ENCODE measurements at regions not wholly inside any gene's neighbourhood (a gene's known extent, or its start where the extent isn't known, plus 50 kb on each side); places are given as distances from the start of the nearest gene placed in this dataset.

DNA sequence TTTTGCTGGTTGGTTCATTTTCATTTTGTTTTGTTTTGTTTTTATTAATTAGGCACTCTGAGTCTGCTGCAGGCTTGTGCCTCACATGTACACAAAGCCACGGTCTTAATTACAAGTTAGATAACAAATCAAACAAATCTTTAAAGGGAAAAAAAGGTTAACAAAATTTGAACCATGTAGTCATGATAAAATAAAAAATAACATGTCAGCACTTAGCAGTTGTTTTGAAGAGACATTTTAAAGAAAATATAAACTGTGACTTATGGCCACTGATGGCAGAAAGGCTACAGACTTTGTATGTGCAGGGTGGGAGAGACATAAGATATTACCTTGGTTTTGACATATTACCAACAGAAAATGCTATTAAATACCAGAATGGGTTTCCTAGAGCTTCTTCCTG is 1035.4 kb downstream of the TUSC7 start:
- WGBS: 50% methylated on average over 1 of the region's 1 CpG
- Histone ChIP-seq H3K27me3 (replicated peaks; ENCODE audit: insufficient read depth) (no peaks in the 10 kb centered on the region), H3K36me3 (no peaks in the 10 kb centered on the region), H3K4me1 (replicated peaks) (no peaks in the 10 kb centered on the region), H3K4me3 (no peak overlapping the region), H3K27ac (no peak overlapping the region), H3K9me3 (no peaks in the 10 kb centered on the region)
- intact Hi-C loops (cut with DNase I): no loop called here
- no peak for DNase-seq (ENCODE audit: low spot score)
- TF ChIP-seq POLR2A (IDR thresholded peaks at IDR 0.05) (no peak), POLR2AphosphoS5 (IDR thresholded peaks at IDR 0.05) (no peak)
- TF ChIP-seq, protein P1, sequence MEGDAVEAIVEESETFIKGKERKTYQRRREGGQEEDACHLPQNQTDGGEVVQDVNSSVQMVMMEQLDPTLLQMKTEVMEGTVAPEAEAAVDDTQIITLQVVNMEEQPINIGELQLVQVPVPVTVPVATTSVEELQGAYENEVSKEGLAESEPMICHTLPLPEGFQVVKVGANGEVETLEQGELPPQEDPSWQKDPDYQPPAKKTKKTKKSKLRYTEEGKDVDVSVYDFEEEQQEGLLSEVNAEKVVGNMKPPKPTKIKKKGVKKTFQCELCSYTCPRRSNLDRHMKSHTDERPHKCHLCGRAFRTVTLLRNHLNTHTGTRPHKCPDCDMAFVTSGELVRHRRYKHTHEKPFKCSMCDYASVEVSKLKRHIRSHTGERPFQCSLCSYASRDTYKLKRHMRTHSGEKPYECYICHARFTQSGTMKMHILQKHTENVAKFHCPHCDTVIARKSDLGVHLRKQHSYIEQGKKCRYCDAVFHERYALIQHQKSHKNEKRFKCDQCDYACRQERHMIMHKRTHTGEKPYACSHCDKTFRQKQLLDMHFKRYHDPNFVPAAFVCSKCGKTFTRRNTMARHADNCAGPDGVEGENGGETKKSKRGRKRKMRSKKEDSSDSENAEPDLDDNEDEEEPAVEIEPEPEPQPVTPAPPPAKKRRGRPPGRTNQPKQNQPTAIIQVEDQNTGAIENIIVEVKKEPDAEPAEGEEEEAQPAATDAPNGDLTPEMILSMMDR (IDR thresholded peaks at IDR 0.05): no peak

DNA sequence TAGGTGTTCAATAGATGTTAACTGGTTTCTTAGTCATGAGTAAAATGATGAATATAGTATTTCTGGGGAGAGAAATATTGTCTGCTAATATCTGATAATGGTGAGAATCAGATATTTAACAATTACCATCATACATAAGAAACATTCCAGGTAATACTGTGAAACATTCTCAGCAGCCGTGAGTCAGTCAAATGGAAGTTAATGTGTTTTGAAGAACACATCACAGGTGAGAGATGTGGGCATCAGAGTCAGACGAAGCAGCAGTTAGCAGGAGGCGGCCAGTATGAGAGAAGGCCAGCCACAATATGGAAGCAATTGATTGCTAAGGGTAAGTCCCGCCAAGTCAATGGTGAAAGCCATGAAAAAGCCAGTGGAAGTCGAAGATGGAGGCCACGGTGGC is 1035.9 kb downstream of the TUSC7 start:
- no peak overlapping the region for H3K27ac ChIP-seq
- intact Hi-C loops (cut with DNase I): no loop called here
- 89% methylated on average over 6 of the region's 6 CpGs for WGBS
- H3K9me3 ChIP-seq: no peaks in the 10 kb centered on the region
- no peaks in the 10 kb centered on the region for H3K27me3 ChIP-seq (replicated peaks; ENCODE audit: insufficient read depth)
- no peak overlapping the region for H3K4me3 ChIP-seq
- H3K36me3 ChIP-seq: no peaks in the 10 kb centered on the region
- TF ChIP-seq, protein P1 (IDR thresholded peaks at IDR 0.05): no peak
- TF ChIP-seq POLR2A (IDR thresholded peaks at IDR 0.05): no peak
- no peak for TF ChIP-seq POLR2AphosphoS5 (IDR thresholded peaks at IDR 0.05)
- H3K4me1 ChIP-seq (replicated peaks): no peaks in the 10 kb centered on the region
- DNase-seq (ENCODE audit: low spot score): no peak

DNA sequence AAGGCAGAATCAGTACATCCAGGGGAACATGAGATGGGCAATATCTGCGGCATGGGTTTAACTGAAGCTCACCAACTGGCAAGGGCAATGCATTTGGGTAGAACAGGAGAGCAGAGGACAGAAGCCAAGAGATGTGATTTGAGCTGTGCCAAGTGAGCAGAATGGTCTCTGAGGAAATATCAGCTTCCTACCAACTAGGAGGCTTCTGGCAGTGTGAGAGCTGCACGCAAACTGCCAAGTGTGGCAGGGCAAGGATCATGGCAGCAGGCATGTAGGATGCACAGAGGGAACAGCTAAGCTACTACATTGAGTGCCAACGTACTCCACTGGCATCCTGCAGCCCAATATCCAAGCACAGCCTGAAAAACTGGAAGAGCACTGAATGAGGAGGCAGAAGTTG is 1036.5 kb downstream of the TUSC7 start:
- Histone ChIP-seq H3K36me3 (no peaks in the 10 kb centered on the region), H3K4me3 (no peak overlapping the region), H3K27ac (no peak overlapping the region), H3K4me1 (replicated peaks) (no peaks in the 10 kb centered on the region), H3K27me3 (replicated peaks; ENCODE audit: insufficient read depth) (no peaks in the 10 kb centered on the region), H3K9me3 (no peaks in the 10 kb centered on the region)
- no peak for DNase-seq (ENCODE audit: low spot score)
- no peak for TF ChIP-seq POLR2A (IDR thresholded peaks at IDR 0.05)
- TF ChIP-seq, protein P1 (IDR thresholded peaks at IDR 0.05): no peak
- TF ChIP-seq POLR2AphosphoS5 (IDR thresholded peaks at IDR 0.05): no peak
- intact Hi-C loops (cut with DNase I): no loop called here
- 74% methylated on average over 3 of the region's 3 CpGs for WGBS

DNA sequence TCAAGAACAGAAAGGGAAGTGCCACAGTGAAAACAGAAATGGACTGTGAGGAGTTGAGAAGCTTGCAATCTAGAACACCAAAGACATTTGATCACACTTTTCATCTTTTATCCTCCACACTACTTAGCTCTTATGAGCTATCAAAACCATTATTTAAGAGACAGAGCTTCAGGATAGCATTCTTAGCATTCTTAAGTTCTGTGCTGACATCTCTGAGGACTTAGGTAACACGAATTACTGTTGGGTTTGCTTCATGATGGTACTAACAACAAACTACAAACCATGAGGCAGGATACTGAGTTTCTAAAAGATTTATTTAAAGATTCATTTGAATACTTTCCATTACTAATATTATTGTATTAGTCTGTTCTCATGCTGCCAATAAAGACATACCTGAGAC is 1038.6 kb downstream of the TUSC7 start:
- H3K9me3 ChIP-seq: no peaks in the 10 kb centered on the region
- TF ChIP-seq POLR2AphosphoS5 (IDR thresholded peaks at IDR 0.05): no peak
- TF ChIP-seq POLR2A (IDR thresholded peaks at IDR 0.05): no peak
- intact Hi-C loops (cut with DNase I): no loop called here
- H3K4me3 ChIP-seq: no peak overlapping the region
- no peak for DNase-seq (ENCODE audit: low spot score)
- H3K4me1 ChIP-seq (replicated peaks): no peaks in the 10 kb centered on the region
- WGBS: 57% methylated on average over 1 of the region's 1 CpG
- no peaks in the 10 kb centered on the region for H3K36me3 ChIP-seq
- no peak overlapping the region for H3K27ac ChIP-seq
- no peaks in the 10 kb centered on the region for H3K27me3 ChIP-seq (replicated peaks; ENCODE audit: insufficient read depth)

DNA sequence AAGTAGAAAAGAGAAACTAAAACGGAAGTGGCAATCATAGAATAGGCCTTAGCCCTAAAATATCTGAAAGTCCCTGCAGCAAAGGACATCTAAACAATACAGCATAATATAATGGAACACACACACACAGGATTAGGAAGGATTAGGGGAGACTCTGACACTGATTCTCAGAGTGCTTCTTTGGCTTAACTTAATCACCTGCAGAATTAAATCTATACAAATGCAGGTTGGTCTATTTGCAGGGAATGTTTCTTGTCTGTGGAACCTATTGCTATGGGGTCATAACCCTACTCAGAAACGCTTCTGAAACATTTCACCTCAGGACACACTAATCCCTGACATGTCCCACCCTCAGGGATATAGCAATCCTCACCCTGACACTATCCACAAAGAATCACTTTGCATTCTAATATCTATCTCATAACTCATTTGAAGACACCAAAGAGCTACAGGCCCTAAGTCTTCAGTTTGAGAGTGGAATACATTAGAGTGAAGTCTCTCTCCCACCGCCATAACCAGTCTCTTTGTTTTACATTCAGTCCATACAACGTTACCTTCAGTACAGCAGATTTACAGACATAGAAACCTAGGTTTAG is 1041.2 kb downstream of the TUSC7 start:
- Histone ChIP-seq H3K4me3 (no peak overlapping the region), H3K27me3 (replicated peaks; ENCODE audit: insufficient read depth) (no peaks in the 10 kb centered on the region), H3K9me3 (no peaks in the 10 kb centered on the region), H3K27ac (no peak overlapping the region), H3K36me3 (no peaks in the 10 kb centered on the region), H3K4me1 (replicated peaks) (no peaks in the 10 kb centered on the region)
- 87% methylated on average over 4 of the region's 4 CpGs for WGBS
- DNase-seq (ENCODE audit: low spot score): no peak
- intact Hi-C loops (cut with DNase I): no loop called here
- TF ChIP-seq POLR2A (IDR thresholded peaks at IDR 0.05) (no peak), POLR2AphosphoS5 (IDR thresholded peaks at IDR 0.05) (no peak)
- TF ChIP-seq, protein P1 (IDR thresholded peaks at IDR 0.05): no peak

Data from prostate gland (tissue), 2 donors.